WTC11 (cell line): ENCODE measurements at regions not wholly inside any gene's neighbourhood (a gene's known extent, or its start where the extent isn't known, plus 50 kb on each side); places are given as distances from the start of the nearest gene placed in this dataset.
"Not testable (repeated sequence)": the region's sequence is repeated elsewhere in the genome, so short reads cannot be mapped to it uniquely, and the experiment has no call there.

Experiments
- ATAC-seq: fragments of 200-7000 bp; cut with Tn5 transposase; 2 replicates; pipeline ENCODE4 v1.10.0; 2021; ENCODE audit warnings: mild to moderate bottlenecking, moderate library complexity
- CTCF ChIA-PET: fragments of 300-600 bp; sonication (Branson Sonifier 250); formaldehyde crosslinking; loops from one replicate; lab custom pipeline; 2021; ENCODE audit warnings: antibody characterized with exemption; lab: Charles Lee
- POLR2A ChIA-PET: fragments of 350-600 bp; sonication (Branson Sonifier 250); formaldehyde crosslinking; loops from one replicate; lab custom pipeline; 2021; ENCODE audit warnings: antibody characterized with exemption; lab: Charles Lee
- DNase-seq: peaks from one replicate; pipeline ENCODE4 v3.0.0; 2021; ENCODE audit warnings: low spot score
- H3K27ac Mint-ChIP-seq: 2 replicates; pipeline ENCODE4 v1.8.0; 2021; ENCODE audit warnings: mixed read lengths
- H3K27me3 Mint-ChIP-seq: 2 replicates; pipeline ENCODE4 v1.8.0; 2021; ENCODE audit warnings: low read depth, mild to moderate bottlenecking, moderate library complexity, mixed read lengths
- H3K36me3 Mint-ChIP-seq: 2 replicates; pipeline ENCODE4 v1.8.0; 2021; ENCODE audit warnings: mixed read lengths
- H3K4me1 Mint-ChIP-seq: 2 replicates; pipeline ENCODE4 v1.8.0; 2022; ENCODE audit warnings: mixed read lengths
- H3K4me3 Mint-ChIP-seq: 2 replicates; pipeline ENCODE4 v1.8.0; 2021; ENCODE audit warnings: mild to moderate bottlenecking, moderate library complexity, mixed read lengths
- H3K9me3 Mint-ChIP-seq: 2 replicates; pipeline ENCODE4 v1.8.0; 2021; ENCODE audit warnings: mixed read lengths
- ATF1 ChIP-seq: sonication (generic); formaldehyde crosslinking; IDR thresholded peaks from 2 replicates; pipeline ENCODE4 v1.8.1; 2023; ENCODE audit warnings: mild to moderate bottlenecking, moderate library complexity, missing genetic modification reagents
- CREB1 ChIP-seq: sonication (generic); formaldehyde crosslinking; IDR thresholded peaks from 2 replicates; pipeline ENCODE4 v1.8.0; 2023; ENCODE audit warnings: mild to moderate bottlenecking, missing genetic modification reagents
- EMX1 ChIP-seq: fragments of 250-450 bp; sonication (Bioruptor Pico); IDR thresholded peaks from 2 replicates; pipeline ENCODE4 v1.8.0; 2021; ENCODE audit warnings: mild to moderate bottlenecking
- ESRRA ChIP-seq: sonication (generic); formaldehyde crosslinking; IDR thresholded peaks from 2 replicates; pipeline ENCODE4 v1.8.1; 2022; ENCODE audit warnings: mild to moderate bottlenecking, missing genetic modification reagents, borderline replicate concordance
- FOXJ3 ChIP-seq: sonication (generic); formaldehyde crosslinking; IDR thresholded peaks from 2 replicates; pipeline ENCODE4 v1.9.0; 2021; ENCODE audit warnings: missing genetic modification reagents, mild to moderate bottlenecking, borderline replicate concordance
- FOXK1 ChIP-seq: sonication (generic); formaldehyde crosslinking; IDR thresholded peaks from 2 replicates; pipeline ENCODE4 v1.8.0; 2022; ENCODE audit warnings: mild to moderate bottlenecking, moderate library complexity, missing genetic modification reagents
- IRF2 ChIP-seq: sonication (generic); formaldehyde crosslinking; IDR thresholded peaks from 2 replicates; pipeline ENCODE4 v1.8.0; 2022; ENCODE audit warnings: low read depth, missing genetic modification reagents, borderline replicate concordance
- MXD4 ChIP-seq: fragments of 250-450 bp; sonication (Bioruptor Pico); IDR thresholded peaks from 2 replicates; pipeline ENCODE4 v1.8.0; 2021; ENCODE audit warnings: mild to moderate bottlenecking, moderate library complexity, borderline replicate concordance
- MYBL2 ChIP-seq: sonication (generic); formaldehyde crosslinking; IDR thresholded peaks from 2 replicates; pipeline ENCODE4 v1.8.1; 2023; ENCODE audit warnings: mild to moderate bottlenecking, moderate library complexity, missing genetic modification reagents
- NFE2L1 ChIP-seq: sonication (generic); formaldehyde crosslinking; IDR thresholded peaks from 2 replicates; pipeline ENCODE4 v1.8.1; 2023; ENCODE audit warnings: missing genetic modification reagents
- NFYB ChIP-seq: sonication (generic); formaldehyde crosslinking; conservative IDR thresholded peaks from 2 replicates; pipeline ENCODE4 v1.8.0; 2022; ENCODE audit warnings: low read depth, missing genetic modification reagents
- NR1H2 ChIP-seq: sonication (generic); formaldehyde crosslinking; IDR thresholded peaks from 2 replicates; pipeline ENCODE4 v1.9.0; 2021; ENCODE audit warnings: mild to moderate bottlenecking, moderate library complexity, missing genetic modification reagents
- PRRX2 ChIP-seq: fragments of 250-450 bp; sonication (Bioruptor Pico); IDR thresholded peaks from 2 replicates; pipeline ENCODE4 v1.8.0; 2021; ENCODE audit warnings: mild to moderate bottlenecking
- RELA ChIP-seq: sonication (generic); formaldehyde crosslinking; IDR thresholded peaks from 2 replicates; pipeline ENCODE4 v1.8.1; 2022; ENCODE audit warnings: missing genetic modification reagents, mild to moderate bottlenecking, borderline replicate concordance
- RORB ChIP-seq: fragments of 250-450 bp; sonication (Bioruptor Pico); IDR thresholded peaks from 2 replicates; pipeline ENCODE4 v1.9.0; 2021; ENCODE audit warnings: mild to moderate bottlenecking
- SP1 ChIP-seq: sonication (generic); formaldehyde crosslinking; conservative IDR thresholded peaks from 2 replicates; pipeline ENCODE4 v1.8.1; 2022; ENCODE audit warnings: missing genetic modification reagents
- TCF7 ChIP-seq: sonication (generic); formaldehyde crosslinking; IDR thresholded peaks from 2 replicates; pipeline ENCODE4 v1.8.0; 2022; ENCODE audit warnings: mild to moderate bottlenecking, low read depth, missing genetic modification reagents, moderate library complexity
- TEAD1 ChIP-seq: sonication (generic); formaldehyde crosslinking; IDR thresholded peaks from 2 replicates; pipeline ENCODE4 v1.8.0; 2022; ENCODE audit warnings: mild to moderate bottlenecking, missing genetic modification reagents
- TEAD4 ChIP-seq: sonication (generic); formaldehyde crosslinking; IDR thresholded peaks from 2 replicates; pipeline ENCODE4 v1.8.0; 2022; ENCODE audit warnings: mild to moderate bottlenecking, missing genetic modification reagents
- ZBTB21 ChIP-seq: sonication (generic); formaldehyde crosslinking; IDR thresholded peaks from 2 replicates; pipeline ENCODE4 v1.8.1; 2023; ENCODE audit warnings: mild to moderate bottlenecking, missing genetic modification reagents, borderline replicate concordance
- ZNF219 ChIP-seq: sonication (generic); formaldehyde crosslinking; IDR thresholded peaks from 2 replicates; pipeline ENCODE4 v1.8.0; 2023; ENCODE audit warnings: missing genetic modification reagents, mild to moderate bottlenecking, borderline replicate concordance
- ZNF396 ChIP-seq: fragments of 250-450 bp; sonication (Bioruptor Pico); IDR thresholded peaks from 2 replicates; pipeline ENCODE4 v1.8.0; 2021; ENCODE audit warnings: mild to moderate bottlenecking, moderate library complexity, borderline replicate concordance
- ZNF416 ChIP-seq: fragments of 250-450 bp; sonication (Bioruptor Pico); IDR thresholded peaks from 2 replicates; pipeline ENCODE4 v1.9.0; 2021; ENCODE audit warnings: mild to moderate bottlenecking, inconsistent platforms
- ZNF671 ChIP-seq: fragments of 250-450 bp; sonication (Bioruptor Pico); IDR thresholded peaks from 2 replicates; pipeline ENCODE4 v1.8.0; 2021; ENCODE audit warnings: mild to moderate bottlenecking
- TF ChIP-seq, protein P1 (sequence below): sonication (generic); formaldehyde crosslinking; IDR thresholded peaks from 2 replicates; pipeline ENCODE4 v1.8.1; 2022; ENCODE audit warnings: low read depth, mild to moderate bottlenecking, moderate library complexity, missing genetic modification reagents, borderline replicate concordance
- TF ChIP-seq, protein P2 (sequence below): sonication (generic); formaldehyde crosslinking; IDR thresholded peaks from 2 replicates; pipeline ENCODE4 v1.8.0; 2022; ENCODE audit warnings: mild to moderate bottlenecking, missing genetic modification reagents
- TF ChIP-seq, protein P3 (sequence below): sonication (generic); formaldehyde crosslinking; IDR thresholded peaks from 2 replicates; pipeline ENCODE4 v1.8.0; 2022; ENCODE audit warnings: mild to moderate bottlenecking, missing genetic modification reagents
- TF ChIP-seq, protein P4 (sequence below): fragments of 250-450 bp; sonication (Bioruptor Pico); IDR thresholded peaks from 2 replicates; pipeline ENCODE4 v1.9.0; 2021; ENCODE audit warnings: mild to moderate bottlenecking
- TF ChIP-seq, protein P5 (sequence below): sonication (generic); formaldehyde crosslinking; IDR thresholded peaks from 2 replicates; pipeline ENCODE4 v1.8.1; 2023; ENCODE audit warnings: mild to moderate bottlenecking, missing genetic modification reagents, moderate library complexity
- TF ChIP-seq, protein P6 (sequence below): fragments of 250-450 bp; sonication (Bioruptor Pico); IDR thresholded peaks from 2 replicates; pipeline ENCODE4 v1.8.0; 2021; ENCODE audit warnings: mild to moderate bottlenecking

DNA sequence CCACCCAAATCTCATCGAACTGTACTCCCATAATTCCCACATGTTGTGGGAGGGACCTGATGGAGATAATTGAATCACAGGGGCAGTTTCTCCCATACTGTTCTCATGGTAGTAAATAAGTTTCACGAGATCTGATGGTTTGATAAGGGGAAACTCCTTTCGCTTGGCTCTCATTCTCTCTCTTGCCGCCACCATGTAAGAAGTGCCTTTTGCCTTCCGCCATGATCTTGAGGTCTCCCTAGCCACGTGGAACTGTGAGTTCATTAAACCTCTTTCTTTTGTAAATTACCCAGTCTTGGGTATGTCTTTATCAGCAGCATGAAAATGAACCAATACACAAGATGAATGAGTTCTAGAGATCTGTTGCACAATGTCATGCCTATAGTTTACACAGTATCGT, 82.5 kb downstream of the SETD4 start:
- POLR2A ChIA-PET = interaction anchor here (0.9 kb wide), 1 partner anchor 57 kb away, joined by 3 read pairs; no protein-coding TSS in a partner anchor
- peaks cover 27% of the 10 kb centered on the region for H3K9me3 Mint-ChIP-seq
- H3K27me3 Mint-ChIP-seq, H3K27ac Mint-ChIP-seq, H3K36me3 Mint-ChIP-seq, H3K4me1 Mint-ChIP-seq, ATAC-seq, DNase-seq, H3K4me3 Mint-ChIP-seq: not testable (repeated sequence)
- CTCF ChIA-PET = interaction anchor here (0.5 kb wide), 1 partner anchor 410 kb away, joined by 7 read pairs; no protein-coding TSS in a partner anchor

DNA sequence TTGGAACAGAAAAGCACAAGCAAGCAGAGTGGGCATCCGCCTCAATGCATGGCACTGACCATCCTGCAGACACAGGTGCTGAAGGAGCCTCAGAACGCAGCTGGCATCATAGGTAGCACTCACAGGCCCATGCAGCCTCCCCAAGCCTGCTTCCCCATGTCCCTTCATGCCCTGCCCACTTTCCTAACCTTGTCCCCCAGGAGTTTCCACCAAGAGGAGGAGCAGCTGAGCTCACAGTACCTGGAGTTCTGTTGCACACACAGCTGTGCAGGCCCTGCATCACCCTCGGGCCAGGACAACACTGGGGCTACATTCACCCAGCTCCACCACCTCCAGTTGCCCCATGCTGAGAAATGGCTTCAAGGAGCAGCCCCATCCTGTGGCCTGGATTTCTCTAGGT, 83.4 kb downstream of the SETD4 start:
- Mint-ChIP-seq H3K4me1 (no peaks in the 10 kb centered on the region), H3K4me3 (no peak overlapping the region), H3K27me3 (peaks cover 4% of the 10 kb centered on the region; the same call in 1 of the 2 replicates), H3K27ac (no peak overlapping the region), H3K36me3 (peaks cover 6% of the 10 kb centered on the region), H3K9me3 (peaks cover 30% of the 10 kb centered on the region)
- CTCF ChIA-PET = interaction anchor here (0.9 kb wide), 1 partner anchor 128 kb away, joined by 3 read pairs; no protein-coding TSS in a partner anchor
- POLR2A ChIA-PET = interaction anchor here (0.9 kb wide), 1 partner anchor 58 kb away, joined by 3 read pairs; no protein-coding TSS in a partner anchor
- ATAC-seq (0 out of 2 replicates have a peak, but pooled peaks have one; percentile 34), DNase-seq (no peak)
- no peak for TF ChIP-seq ESRRA (CRISPR knock-in tag)
- TF ChIP-seq MXD4 (CRISPR knock-in tag) = no peak
- TF ChIP-seq, protein P1, sequence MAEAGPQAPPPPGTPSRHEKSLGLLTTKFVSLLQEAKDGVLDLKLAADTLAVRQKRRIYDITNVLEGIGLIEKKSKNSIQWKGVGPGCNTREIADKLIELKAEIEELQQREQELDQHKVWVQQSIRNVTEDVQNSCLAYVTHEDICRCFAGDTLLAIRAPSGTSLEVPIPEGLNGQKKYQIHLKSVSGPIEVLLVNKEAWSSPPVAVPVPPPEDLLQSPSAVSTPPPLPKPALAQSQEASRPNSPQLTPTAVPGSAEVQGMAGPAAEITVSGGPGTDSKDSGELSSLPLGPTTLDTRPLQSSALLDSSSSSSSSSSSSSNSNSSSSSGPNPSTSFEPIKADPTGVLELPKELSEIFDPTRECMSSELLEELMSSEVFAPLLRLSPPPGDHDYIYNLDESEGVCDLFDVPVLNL (CRISPR knock-in tag) = no peak
- TF ChIP-seq NFE2L1 (CRISPR knock-in tag) = no peak
- TF ChIP-seq ZNF671 (CRISPR knock-in tag) = no peak
- TF ChIP-seq MYBL2 (CRISPR knock-in tag) = no peak
- TF ChIP-seq TCF7 (CRISPR knock-in tag) = no peak
- TF ChIP-seq SP1 = no peak
- TF ChIP-seq, protein P2, sequence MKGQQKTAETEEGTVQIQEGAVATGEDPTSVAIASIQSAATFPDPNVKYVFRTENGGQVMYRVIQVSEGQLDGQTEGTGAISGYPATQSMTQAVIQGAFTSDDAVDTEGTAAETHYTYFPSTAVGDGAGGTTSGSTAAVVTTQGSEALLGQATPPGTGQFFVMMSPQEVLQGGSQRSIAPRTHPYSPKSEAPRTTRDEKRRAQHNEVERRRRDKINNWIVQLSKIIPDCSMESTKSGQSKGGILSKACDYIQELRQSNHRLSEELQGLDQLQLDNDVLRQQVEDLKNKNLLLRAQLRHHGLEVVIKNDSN (CRISPR knock-in tag) = no peak
- no peak for TF ChIP-seq EMX1 (CRISPR knock-in tag)
- no peak for TF ChIP-seq ZBTB21
- no peak for TF ChIP-seq CREB1 (CRISPR knock-in tag)
- no peak for TF ChIP-seq RORB (CRISPR knock-in tag)
- TF ChIP-seq ZNF416 (CRISPR knock-in tag) = no peak
- no peak for TF ChIP-seq IRF2 (CRISPR knock-in tag)
- no peak for TF ChIP-seq ZNF219 (CRISPR knock-in tag)
- no peak for TF ChIP-seq FOXJ3 (CRISPR knock-in tag)
- no peak for TF ChIP-seq TEAD1

DNA sequence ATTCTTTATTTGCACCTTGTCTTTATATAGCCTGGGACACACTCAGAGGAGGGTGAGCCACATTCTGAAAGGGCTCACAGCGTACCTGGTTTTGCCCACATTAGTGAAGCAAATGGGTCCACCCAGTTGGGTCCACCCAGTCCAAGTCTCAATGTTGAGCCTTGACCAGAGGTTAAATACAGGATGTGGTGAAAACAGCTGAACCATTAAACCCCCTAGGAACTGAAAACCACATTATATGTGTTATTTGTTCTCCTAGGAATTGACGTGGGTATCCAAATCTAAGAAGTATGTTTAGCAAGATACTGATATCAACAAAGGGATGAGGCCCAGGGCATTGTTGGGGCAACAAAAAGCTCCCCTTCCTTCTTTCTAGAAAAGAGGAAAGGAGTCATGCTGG, 83.8 kb downstream of the SETD4 start:
- DNase-seq (no peak), ATAC-seq (no peak)
- H3K9me3 Mint-ChIP-seq = peaks cover 30% of the 10 kb centered on the region
- no peak overlapping the region for H3K4me3 Mint-ChIP-seq
- ChIA-PET CTCF (interaction anchor here (0.9 kb wide), 1 partner anchor 129 kb away, joined by 3 read pairs; no protein-coding TSS in a partner anchor), POLR2A (no interaction called here)
- H3K27ac Mint-ChIP-seq = no peak overlapping the region
- peaks cover 4% of the 10 kb centered on the region; the same call in 1 of the 2 replicates for H3K27me3 Mint-ChIP-seq
- TF ChIP-seq PRRX2 (CRISPR knock-in tag) (no peak), NR1H2 (CRISPR knock-in tag) (no peak), NFYB (no peak), TEAD4 (CRISPR knock-in tag) (no peak), MYBL2 (CRISPR knock-in tag) (no peak), ATF1 (CRISPR knock-in tag) (no peak), NFE2L1 (CRISPR knock-in tag) (no peak), ZNF396 (no peak), FOXK1 (no peak), ESRRA (CRISPR knock-in tag) (no peak), RELA (CRISPR knock-in tag) (no peak)
- TF ChIP-seq, protein P3, sequence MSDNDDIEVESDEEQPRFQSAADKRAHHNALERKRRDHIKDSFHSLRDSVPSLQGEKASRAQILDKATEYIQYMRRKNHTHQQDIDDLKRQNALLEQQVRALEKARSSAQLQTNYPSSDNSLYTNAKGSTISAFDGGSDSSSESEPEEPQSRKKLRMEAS (CRISPR knock-in tag) = no peak
- TF ChIP-seq, protein P4, sequence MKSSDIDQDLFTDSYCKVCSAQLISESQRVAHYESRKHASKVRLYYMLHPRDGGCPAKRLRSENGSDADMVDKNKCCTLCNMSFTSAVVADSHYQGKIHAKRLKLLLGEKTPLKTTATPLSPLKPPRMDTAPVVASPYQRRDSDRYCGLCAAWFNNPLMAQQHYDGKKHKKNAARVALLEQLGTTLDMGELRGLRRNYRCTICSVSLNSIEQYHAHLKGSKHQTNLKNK (CRISPR knock-in tag) = no peak
- TF ChIP-seq, protein P5, sequence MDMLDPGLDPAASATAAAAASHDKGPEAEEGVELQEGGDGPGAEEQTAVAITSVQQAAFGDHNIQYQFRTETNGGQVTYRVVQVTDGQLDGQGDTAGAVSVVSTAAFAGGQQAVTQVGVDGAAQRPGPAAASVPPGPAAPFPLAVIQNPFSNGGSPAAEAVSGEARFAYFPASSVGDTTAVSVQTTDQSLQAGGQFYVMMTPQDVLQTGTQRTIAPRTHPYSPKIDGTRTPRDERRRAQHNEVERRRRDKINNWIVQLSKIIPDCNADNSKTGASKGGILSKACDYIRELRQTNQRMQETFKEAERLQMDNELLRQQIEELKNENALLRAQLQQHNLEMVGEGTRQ (CRISPR knock-in tag) = no peak
- TF ChIP-seq, protein P6, sequence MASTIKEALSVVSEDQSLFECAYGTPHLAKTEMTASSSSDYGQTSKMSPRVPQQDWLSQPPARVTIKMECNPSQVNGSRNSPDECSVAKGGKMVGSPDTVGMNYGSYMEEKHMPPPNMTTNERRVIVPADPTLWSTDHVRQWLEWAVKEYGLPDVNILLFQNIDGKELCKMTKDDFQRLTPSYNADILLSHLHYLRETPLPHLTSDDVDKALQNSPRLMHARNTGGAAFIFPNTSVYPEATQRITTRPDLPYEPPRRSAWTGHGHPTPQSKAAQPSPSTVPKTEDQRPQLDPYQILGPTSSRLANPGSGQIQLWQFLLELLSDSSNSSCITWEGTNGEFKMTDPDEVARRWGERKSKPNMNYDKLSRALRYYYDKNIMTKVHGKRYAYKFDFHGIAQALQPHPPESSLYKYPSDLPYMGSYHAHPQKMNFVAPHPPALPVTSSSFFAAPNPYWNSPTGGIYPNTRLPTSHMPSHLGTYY = no peak
- peaks cover 6% of the 10 kb centered on the region for H3K36me3 Mint-ChIP-seq
- no peaks in the 10 kb centered on the region for H3K4me1 Mint-ChIP-seq
